GM19043 (cell line): ENCODE measurements at regions not wholly inside any gene's neighbourhood (a gene's known extent, or its start where the extent isn't known, plus 50 kb on each side); places are given as distances from the start of the nearest gene placed in this dataset.
A peak's percentile ranks its signal among the peaks of the same experiment; 100 is the strongest.
"Not testable (repeated sequence)": the region's sequence is repeated elsewhere in the genome, so short reads cannot be mapped to it uniquely, and the experiment has no call there.

Experiments used
- ATAC-seq: cut with Tn5 transposase; IDR thresholded peaks from one replicate; pipeline ENCODE4 v1.9.1; 2021; ENCODE audit warnings: low read depth; ENCODE audit not compliant: unreplicated experiment

GRCh38 chr3:124639406-124640237, 90.6 kb upstream of the UMPS start:
- peak; percentile 53 for ATAC-seq

- ATAC-seq = no peak
Measured at GRCh38 chr3:124640635-124641306, 89.5 kb upstream of the UMPS start.

GRCh38 chr3:124643453-124643852, 86.8 kb upstream of the UMPS start:
- no peak for ATAC-seq

GRCh38 chr3:124646186-124646585, 84.1 kb upstream of the UMPS start:
- not testable (repeated sequence) for ATAC-seq

GRCh38 chr3:124648551-124648950, 81.7 kb upstream of the UMPS start:
- ATAC-seq = no peak

GRCh38 chr3:124650798-124651197, 79.5 kb upstream of the UMPS start:
- ATAC-seq = peak; percentile 46

- not testable (repeated sequence) for ATAC-seq
Measured at GRCh38 chr3:124651416-124651815, 78.8 kb upstream of the UMPS start.

GRCh38 chr3:124652009-124652408, 78.2 kb upstream of the UMPS start:
- ATAC-seq = no peak

GRCh38 chr3:124653071-124653796, 77.0 kb upstream of the UMPS start:
- no peak for ATAC-seq

GRCh38 chr3:124653797-124654469, 76.3 kb upstream of the UMPS start:
- no peak for ATAC-seq

GRCh38 chr3:124654470-124654845, 75.8 kb upstream of the UMPS start:
- no peak for ATAC-seq

- no peak for ATAC-seq
Measured at GRCh38 chr3:124656531-124656930, 73.7 kb upstream of the UMPS start.

- no peak for ATAC-seq
Measured at GRCh38 chr3:124657138-124657537, 73.1 kb upstream of the UMPS start.

GRCh38 chr3:124658270-124658669, 72.0 kb upstream of the UMPS start:
- ATAC-seq = no peak

GRCh38 chr3:124659175-124659574, 71.1 kb upstream of the UMPS start:
- no peak for ATAC-seq

- ATAC-seq = no peak
Measured at GRCh38 chr3:124660599-124660998, 69.7 kb upstream of the UMPS start.

GRCh38 chr3:124663690-124664089, 66.6 kb upstream of the UMPS start:
- ATAC-seq = no peak

GRCh38 chr3:124664804-124665203, 65.4 kb upstream of the UMPS start:
- no peak for ATAC-seq

GRCh38 chr3:124666067-124666466, 64.2 kb upstream of the UMPS start:
- no peak for ATAC-seq

GRCh38 chr3:124669470-124669869, 60.8 kb upstream of the UMPS start:
- ATAC-seq = no peak

- no peak for ATAC-seq
Measured at GRCh38 chr3:124671106-124671505, 59.1 kb upstream of the UMPS start.
